ENCODE measurements at regions not wholly inside any gene's neighbourhood (a gene's known extent, or its start where the extent isn't known, plus 50 kb on each side); places are given as distances from the start of the nearest gene placed in this dataset.
"Not testable (repeated sequence)": the region's sequence is repeated elsewhere in the genome, so short reads cannot be mapped to it uniquely, and the experiment has no call there.

DNA sequence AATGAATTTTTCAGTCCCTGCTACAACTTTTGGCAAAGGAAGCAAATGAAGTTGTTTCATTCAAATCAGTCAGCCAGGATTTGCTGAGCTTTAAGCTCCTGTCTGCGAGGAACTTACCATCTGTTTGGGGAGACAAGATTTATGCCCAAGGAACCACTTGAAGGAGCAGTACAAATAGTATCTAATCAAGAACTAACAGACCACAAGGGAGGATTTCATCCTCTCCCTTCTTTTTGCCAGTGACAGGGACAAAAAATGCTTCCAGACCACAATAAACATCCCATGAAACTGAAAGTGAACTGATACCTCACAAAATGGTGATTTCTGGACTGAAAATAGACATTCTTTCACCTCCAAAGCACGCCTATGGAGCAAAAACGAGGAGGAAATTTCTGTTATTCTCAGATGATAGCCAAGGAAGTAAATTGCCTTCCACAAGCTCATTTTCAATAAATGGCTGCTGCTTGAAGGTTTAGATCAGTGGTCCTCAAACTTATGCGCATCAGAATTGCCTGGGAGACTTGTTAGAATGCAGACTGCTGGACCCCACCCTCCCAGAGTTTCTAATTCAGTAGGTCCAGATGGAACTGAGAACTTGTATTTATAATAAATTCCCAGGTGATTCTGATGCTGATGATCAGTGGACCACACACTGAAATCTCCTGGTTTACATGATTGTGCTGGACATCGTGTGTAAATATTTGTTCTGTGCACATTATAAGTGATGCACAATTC is 202.4 kb upstream of the GADL1 start:
- DNase-seq, result no peak

DNA sequence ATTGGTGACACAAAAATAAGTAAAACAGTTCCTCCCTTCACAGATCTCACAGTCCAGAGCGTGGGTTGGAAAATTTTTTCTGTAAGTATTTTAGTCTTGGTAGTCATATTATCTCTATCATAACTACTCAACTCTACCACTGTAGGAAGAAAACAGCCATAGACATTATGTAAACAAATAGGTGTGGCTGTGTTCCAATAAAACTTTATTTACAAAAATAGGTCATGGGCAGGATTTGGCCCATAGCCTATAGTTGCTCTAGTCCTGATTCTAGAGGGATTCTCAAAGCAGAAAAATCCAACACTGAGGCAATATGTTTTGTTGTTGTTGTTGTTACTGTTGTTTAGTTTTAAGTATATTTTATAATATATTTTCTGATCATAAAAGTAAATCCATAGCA is 206.1 kb upstream of the GADL1 start:
- no peak for DNase-seq

DNA sequence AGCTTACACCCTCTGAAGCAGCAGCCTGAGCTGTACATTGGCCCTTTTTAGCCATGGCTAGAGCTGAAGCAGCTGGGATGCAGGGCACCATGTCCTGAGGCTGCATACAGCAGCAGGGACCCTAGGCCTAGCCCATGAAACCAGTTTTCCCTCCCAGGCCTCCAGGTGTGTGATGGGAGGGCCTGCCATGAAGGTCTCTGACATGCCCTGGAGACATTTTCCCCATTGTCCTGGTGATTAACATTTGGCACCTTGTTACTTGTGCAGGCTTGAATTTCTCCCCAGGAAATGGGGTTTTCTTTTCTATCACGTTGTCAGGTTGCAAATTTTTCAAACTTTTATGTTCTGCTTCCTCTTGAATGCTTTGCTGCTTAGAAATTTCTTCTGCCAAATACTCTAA is 206.8 kb upstream of the GADL1 start:
- not testable (repeated sequence) for DNase-seq

DNA sequence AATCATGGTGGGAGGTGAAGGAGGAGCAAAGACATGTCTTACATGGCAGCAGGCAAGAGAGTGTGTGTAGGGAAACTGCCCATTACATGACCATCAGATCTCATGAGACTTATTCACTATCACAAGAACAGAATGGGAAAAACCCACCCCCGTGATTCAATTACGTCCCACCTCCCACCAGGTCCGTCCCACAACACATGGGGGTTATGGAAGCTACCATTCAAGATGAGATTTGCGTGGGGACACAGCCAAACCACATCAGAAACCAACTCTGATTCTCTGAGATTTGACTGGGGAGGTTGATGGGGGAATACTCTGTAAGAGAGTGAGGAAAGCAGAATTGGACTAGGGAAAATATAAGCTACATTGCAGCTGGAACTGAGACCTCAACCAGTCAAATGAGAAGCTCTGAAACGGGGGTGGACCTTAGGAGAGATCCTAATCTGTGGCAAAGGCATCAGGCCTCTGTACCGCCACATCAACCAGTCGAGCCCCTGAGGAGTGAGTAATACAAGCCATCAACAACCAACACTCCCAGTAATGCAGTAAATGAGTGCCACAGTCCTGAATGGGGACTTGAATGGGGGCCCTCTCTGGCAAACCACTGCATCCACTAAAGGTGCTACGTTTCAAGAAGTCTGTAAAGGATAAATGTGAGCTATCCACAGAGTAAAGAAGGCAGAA is 207.9 kb upstream of the GADL1 start:
- no peak for DNase-seq

DNA sequence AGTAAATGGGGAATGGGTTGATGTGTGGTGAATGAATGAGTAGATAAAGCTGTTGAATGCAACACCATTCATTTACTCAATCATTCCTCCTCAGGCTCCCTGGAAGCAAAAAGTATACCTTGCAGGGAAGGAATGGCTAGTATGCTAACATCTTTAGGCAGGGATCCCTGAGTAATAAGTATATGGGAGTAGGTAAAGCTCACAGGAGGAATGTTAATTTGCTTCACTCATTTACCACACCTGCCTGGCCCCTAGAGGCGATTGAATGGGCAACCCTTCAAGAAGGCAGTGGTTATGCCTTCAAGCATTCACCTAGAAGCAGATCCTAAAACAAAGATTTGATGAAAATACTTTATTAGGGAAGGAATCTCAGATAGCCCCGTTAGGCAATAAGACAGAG is 208.7 kb upstream of the GADL1 start:
- DNase-seq, result no peak

DNA sequence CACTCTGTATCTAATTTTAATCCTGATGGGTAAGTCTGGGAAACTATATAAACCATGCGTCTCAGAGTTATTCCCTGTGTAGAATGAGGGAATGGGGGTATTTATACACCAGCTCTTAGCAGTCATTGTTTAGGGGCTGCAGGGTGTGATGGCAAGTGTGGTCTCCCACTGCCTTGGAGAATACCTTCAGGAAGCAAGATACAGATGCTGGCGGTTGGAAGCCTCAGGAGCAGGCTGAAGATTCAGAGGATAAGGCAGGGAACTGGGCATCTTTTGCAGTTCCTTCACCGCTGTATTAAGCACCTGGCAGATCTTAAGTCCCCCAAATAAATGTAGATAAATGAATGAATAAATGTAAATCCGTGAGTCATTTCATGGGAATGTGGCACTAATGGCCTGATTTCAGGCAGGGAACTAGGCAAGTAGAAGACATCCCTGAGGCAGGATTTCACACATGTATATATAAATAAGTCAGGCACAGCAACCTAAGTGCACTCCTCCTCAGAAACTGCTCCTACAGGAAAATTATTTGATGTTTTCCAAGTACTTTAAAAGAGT is 209.2 kb upstream of the GADL1 start:
- no peak for DNase-seq

DNA sequence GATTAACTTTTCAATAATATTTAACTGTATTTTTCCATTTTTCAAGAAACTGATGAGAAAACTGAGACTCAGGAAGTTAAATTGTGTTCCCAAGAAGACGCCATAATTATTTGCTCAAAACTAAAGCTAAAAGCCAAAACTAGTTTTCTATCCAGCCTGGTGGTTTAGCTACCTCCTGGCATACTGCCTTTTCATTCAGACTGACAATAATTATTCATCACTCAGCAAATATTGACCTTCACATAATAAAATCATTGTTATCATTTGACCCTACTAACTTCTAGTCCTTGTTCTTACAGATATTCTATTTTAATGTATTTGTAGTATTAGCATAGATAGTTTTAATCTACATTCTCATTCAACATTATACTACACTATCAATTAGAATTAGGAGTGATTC is 210.6 kb upstream of the GADL1 start:
- DNase-seq, result no peak

DNA sequence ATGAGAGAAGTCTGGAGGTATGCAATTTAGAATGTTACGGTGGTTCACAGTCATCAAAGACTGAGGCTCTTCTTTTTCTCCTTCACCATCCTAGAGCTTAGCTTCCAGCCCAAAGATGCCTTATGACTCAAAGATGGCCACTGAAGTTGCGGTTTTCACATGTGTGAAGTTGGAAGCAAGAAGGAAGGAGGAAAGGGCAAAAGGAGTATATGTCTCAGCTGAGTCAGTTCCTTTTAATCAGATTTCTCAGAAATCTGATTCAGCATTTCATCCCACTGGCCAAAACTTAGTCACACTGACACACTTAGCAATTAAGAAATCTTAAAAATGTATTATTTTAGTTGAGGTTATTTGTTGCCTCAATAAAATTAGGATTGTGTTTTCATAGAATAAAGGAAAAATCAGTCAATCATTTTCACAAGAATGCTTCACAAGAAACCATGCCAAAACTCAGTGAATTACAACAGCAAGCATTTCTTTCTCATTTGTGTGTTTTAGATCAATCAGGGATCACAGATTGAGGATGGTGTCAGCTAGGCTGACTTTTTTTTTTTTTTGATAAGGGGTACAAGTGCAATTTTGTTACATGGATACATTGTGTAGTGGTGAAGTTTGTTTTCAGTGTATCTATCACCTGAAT is 211.1 kb upstream of the GADL1 start:
- DNase-seq, result no peak

DNA sequence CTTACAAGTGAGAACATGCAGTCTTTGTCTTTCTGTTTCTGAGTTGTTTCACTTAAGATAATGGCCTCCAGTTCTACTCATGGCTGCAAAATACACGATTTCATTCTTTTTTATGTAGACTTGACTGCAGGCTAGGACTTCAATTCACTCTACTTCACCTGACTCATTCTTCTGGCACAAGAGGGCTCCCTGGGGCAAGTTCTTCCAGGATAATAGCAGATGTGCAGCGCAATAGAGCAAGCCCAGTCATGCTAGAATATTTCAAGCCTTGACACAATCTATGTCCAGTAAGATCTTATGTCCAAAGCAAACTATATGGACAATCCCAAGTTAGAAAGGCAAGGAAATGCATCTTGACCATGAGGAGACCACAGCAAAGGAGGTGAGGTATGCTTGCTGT is 211.7 kb upstream of the GADL1 start:
- no peak for DNase-seq

DNA sequence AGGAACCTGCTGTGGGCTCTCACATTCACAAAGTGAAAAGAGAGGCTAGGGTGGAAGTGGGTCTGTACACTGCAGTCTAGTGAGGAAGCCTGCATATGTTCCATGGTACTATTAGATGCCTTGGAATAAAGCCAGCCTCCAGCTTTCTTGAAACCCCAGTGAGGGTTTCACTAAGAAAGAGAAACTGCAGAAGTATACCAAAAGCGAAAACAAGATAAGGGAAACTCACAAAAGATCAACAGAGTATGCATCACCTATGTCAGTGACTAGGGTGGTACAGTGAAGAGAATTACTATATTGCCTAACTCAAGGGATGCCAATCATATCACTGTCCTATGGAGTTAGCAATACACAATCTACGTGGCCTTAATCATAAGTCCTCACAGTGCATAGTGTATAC is 212.5 kb upstream of the GADL1 start:
- DNase-seq, result no peak

DNA sequence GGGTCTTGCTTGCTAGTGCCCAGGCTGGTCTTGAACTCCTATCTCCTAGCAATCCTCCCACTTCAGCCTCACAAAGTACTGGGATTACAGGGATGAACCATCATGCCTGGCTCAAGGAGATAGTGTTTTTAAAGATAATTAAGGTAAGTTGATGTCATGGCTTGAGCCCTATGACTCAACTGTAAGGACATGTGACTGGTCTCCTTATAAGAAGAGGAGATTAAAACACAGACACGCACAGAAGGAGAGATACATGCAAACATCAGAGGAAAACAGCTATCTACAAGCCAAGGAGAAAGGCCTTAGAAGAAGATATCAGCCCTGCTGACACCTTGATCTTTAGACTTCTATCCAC is 220.4 kb upstream of the GADL1 start:
- DNase-seq, result no peak

DNA sequence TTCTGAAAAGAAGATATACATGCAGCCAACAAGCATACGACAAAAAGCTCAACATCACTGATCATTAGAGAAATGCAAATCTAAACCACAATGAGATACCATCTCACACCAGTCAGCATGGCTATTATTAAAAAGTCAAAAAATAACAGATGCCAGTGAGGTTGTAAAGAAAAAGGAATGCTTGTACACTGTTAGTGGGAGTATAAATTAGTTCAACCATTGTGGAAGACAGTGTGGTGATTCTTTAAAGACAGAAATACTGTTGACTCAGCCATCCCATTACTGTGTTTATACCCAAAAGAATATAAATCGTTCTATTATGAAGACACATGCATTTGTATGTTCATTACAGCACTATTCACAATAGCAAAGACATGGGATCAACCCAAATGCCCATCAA is 221.1 kb upstream of the GADL1 start:
- not testable (repeated sequence) for DNase-seq

DNA sequence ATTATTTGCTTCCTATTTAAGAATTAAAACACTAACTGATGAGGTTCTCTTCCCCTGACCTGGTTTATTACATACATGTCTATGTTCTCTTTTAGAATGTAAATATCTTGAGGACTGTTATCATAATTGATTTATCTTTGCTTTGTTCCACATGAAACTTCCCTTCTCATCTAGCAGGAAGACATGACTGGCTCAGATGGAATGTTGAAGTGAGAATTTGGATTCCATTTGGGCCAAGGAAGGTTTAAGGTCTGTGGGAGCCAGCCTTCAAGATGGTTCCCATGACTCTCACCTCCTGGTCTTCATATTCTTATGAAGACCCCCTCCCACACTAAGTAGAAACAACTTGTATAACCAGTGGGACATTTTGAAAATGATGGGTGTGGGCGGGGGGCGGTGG is 222.2 kb upstream of the GADL1 start:
- no peak for DNase-seq

DNA sequence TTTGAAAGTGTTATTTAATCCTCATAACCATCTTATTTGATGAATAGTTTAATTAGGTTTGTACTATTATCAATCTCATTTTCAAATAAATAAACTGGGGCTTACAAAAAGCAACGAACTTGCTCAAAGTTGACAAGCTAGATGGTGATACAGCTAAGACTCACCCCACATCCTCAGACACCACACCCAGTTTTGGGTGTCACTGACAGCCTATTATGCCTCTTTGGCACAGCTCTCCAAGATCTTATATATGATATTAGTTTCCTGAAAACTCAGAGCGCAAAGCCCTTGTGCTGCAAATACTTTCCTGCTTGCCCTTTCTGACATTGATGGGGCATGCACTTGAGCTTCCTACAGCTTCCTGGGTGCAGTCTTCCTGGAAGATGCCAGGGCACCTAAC is 223.4 kb upstream of the GADL1 start:
- DNase-seq, result no peak

DNA sequence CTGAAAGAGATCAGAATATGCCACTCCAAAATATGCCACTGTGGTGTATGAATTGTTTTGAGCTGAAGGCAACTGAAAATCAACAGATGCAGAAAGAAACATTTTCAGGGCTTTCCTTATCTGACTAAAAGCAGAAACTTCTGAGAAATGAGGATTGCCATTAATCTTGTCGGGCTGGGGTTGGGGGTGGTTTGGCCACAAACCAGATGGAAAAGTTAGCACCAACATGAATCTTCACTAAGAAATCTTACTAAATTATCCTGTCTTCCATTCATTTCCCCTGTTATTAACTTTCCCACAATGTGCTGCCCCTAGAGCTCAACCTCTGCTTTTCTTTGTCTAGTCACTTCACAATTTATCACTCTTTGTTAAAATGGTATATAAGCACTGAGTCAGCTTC is 229.9 kb upstream of the GADL1 start:
- DNase-seq, result no peak

DNA sequence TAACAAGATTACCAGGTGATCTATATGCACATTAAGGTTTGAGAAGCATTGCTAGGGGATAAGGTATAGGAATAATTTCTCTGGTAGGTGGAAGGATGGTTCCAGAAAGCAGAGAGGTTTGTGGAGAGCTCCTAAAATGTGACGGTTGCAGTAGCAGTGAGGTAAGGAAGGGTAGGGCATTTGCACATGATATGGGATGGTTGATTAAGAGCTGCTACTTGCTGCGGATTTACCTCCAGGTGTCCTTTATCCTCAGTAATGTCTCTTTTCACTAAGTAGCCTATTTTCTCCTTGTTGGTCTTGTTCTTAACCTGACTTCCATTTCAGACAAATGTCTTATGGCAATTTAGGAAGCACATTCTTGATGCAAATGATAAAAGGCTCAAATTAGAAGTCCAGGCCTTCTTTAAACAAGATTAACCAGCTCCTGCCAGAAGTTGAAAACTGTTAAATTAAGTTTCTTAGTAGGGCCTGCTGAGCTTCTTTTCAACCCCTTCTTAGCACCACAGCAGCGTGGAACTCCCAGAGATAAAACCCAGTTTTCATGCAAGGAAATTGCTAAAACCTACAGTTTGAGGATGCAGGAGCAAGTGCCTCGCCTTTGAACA is 231.1 kb upstream of the GADL1 start:
- DNase-seq, result no peak

DNA sequence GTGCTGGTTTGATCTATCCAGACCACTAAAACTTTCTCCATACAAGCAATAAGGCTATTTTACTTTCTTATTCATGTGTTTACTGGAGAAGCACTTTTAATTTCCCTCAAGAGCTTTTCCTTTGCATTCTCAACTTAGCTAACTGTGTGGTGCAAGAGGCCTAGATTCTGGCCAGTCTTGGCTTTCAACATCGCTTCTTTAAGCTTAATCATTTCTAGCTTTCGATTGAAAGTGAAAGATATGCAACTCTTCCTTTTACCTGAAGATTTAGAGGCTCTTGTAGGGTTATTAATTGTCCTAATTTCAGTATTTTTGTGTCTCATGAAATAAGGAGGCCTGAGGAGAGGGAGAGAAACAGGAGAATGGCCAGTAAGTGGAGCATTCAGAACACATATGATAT is 234.8 kb upstream of the GADL1 start:
- no peak for DNase-seq

DNA sequence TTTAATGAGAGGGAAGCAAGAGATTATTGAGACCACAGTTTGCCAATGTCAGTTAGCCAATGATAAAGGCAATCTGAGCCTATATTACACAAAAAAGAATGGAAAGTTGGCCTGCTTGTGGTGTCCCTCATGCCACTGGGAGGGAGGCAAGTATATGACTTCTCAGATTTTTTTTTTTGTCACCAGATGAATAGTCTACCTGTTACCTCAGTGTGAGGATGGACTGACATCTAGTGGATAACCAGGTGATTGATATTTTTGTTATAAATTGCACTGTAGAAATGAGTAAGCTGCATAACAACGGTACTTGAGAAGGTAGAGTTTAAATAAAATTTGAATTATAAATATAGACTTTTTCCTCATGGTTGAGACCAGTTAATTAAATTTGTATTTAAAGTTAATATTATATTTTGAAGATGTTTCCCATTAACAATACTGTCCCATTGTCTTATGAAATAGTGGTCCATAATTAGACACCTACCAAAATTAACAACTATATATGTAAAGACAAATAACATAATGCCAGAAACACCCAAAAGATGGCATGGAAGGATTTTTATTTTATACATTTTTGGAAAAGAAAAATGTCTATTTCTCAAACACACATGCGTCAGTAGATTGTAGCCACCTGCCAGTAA is 237.8 kb upstream of the GADL1 start:
- DNase-seq, result peak; percentile 22

DNA sequence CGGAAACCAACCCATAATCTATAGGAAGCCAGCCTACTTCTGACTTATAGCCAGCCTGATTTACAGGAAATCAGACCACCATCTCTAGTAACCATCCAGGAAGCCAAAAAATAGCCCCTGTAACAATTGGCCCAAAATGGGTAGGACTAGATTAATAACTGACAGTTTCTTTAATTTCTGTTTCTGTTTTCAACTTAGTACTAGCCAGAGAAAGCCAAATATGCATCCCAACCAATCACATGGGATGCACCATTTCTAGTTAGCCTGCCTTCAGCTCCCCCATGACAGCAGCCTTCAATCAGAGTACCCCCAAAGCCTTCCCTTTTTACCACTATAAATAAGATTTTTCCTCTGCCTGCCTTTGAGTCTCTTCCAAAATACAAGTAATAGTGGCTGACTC is 239.1 kb upstream of the GADL1 start:
- no peak for DNase-seq

DNA sequence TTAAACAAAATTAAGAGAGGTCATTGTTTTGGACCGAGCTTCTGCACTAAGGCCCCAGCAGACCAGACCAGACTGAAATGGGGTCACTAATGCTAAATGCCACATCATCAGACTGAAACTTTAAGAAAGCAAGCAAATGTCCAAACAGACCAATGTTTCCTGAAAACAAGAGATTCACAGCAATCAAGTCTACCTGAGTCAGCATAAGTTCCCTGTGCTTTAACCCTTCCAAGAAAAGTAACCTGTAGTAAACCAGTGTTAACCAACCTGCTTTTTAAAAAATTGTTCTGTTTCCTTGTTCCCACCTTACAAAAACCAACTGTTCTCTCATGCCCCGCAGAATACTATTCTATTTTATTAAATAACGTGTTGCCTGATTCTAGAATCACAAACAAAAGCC is 241.1 kb upstream of the GADL1 start:
- no peak for DNase-seq

DNA sequence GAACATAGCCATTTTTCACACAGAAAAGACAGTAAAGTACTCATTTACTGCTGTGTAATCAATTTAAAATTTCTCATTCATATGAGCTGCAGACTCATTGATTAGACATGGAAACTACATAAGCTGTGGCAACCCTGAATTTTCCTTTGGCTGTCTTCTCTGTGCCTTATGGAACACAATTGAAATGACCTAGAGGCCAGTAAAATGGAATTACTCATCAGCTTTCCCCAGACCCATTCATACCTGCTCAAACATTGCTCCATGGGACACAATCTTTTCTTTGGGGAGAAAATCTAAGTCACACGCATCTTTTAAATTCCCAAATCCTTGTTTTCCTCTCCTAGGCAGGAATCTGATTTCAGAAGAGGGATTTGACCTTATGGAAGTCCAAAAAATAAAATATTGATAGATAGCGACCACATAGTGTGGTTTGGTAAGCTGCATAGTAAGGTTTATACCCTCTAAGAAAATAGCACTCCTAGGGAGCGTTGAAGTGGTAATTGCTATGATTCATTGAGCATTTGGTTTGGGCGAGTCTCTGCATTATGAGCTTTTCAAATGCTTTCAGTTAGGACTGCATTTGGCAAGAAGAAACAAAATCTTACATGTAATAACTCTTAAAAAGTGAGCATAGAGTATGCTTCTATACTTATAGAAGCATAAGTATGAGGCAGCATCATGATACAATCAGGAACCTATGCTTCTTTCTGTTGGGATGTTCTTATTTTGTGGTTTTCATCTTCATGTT is 243.4 kb upstream of the GADL1 start:
- DNase-seq, result no peak

DNA sequence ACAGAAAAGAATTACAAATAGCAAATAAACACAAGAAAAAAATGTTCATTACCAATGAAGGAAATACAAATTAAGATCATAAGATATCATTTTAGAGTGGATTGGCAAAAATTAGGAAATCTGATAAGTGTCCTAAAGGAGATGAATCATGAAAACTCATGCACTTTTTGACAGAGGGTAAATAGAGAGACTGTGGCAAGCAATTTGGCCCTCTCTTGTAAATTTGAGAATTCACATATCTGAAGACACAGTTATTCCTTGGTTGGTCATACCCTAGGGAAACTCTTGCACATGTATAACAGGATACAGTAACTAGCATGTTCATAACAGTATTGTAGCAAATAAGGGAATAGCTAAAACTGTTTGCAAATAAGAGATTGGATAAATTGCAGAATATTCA is 246.0 kb upstream of the GADL1 start:
- DNase-seq, result no peak
